ENCODE measurements at regions not wholly inside any gene's neighbourhood (a gene's known extent, or its start where the extent isn't known, plus 50 kb on each side); places are given as distances from the start of the nearest gene placed in this dataset.

DNA sequence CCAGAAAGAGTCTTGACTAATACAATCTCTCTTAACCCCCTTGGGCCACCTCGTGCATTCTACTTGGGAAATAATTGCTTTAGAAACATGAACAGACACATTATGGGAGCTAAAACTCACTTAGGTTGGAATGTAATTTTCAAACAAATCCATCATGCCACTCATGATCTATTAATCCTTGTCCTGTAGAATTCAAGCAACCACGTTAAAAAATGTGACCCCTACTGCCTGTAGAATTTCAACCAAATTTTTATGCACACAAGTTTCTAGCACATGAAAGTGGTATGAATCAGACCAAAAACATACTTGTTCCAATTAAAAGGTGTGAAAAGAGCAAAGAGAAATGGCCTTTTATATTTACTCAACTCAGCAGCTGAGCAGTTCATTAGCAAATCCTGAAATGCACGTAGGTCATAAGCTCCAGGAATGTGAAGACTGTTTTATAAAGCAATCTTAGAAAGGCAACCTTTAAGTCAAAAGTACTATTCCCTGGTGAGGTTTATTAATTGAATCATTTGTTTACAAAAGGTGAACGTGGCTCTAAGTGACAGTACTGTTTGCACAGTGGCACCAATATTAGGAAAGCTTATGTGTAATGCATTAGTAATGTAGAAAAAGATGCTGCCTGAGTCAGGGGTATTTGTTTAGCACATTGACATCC, 459.4 kb upstream of the UBE2E3 start:
- Histone ChIP-seq H2BK5ac (ENCODE audit: insufficient read length, low read length) (no peak overlapping the region), H3K14ac (ENCODE audit: insufficient read depth, low read length) (no peak overlapping the region), H3K9me3 (ENCODE audit: control insufficient read depth, low read depth, low read length) (no peaks in the 10 kb centered on the region), H3T11ph (ENCODE audit: low read length) (no peak overlapping the region), H3K56ac (ENCODE audit: insufficient read length, low read depth, low read length) (no peak overlapping the region), H3K27ac (ENCODE audit: insufficient read length, low read depth, low read length) (no peak overlapping the region), H3K27me3 (ENCODE audit: insufficient read depth, low read length) (no peaks in the 10 kb centered on the region), H2BK15ac (ENCODE audit: low read depth, low read length) (no peak overlapping the region), H2AK5ac (ENCODE audit: insufficient read length, low read length) (no peak overlapping the region), H2BK20ac (ENCODE audit: low read depth, low read length, poor library complexity, severe bottlenecking) (no peak overlapping the region), H4K20me1 (ENCODE audit: control insufficient read depth, insufficient read depth, insufficient read length) (no peaks in the 10 kb centered on the region), H4K5ac (ENCODE audit: insufficient read length, low read depth, low read length) (no peak overlapping the region), H4K91ac (ENCODE audit: insufficient read length, low read depth, low read length) (no peak overlapping the region), H4K8ac (replicated peaks; ENCODE audit: insufficient read length, low read depth, low read length) (no peak overlapping the region), H3K9ac (ENCODE audit: extremely low read depth, insufficient read length, low read length) (no peak overlapping the region), H2BK120ac (ENCODE audit: low read depth, low read length, poor library complexity, severe bottlenecking) (no peak overlapping the region), H3K23me2 (ENCODE audit: insufficient read length, low read depth, low read length, poor library complexity, severe bottlenecking) (no peaks in the 10 kb centered on the region), H3K23ac (ENCODE audit: insufficient read length, low read depth, low read length) (no peak overlapping the region), H3K18ac (ENCODE audit: insufficient read length, low read depth, low read length) (no peak overlapping the region), H3K79me1 (ENCODE audit: insufficient read depth, low read depth, low read length, poor library complexity, severe bottlenecking) (no peaks in the 10 kb centered on the region), H3K4me1 (ENCODE audit: insufficient read depth, low read length) (no peaks in the 10 kb centered on the region), H3K4ac (ENCODE audit: low read depth, low read length) (no peak overlapping the region), H2BK12ac (ENCODE audit: insufficient read length, low read depth, low read length) (no peak overlapping the region), H3K4me2 (ENCODE audit: insufficient read depth, insufficient read length, low read length) (no peak overlapping the region), H2AFZ (ENCODE audit: low read length) (no peak overlapping the region), H3K79me2 (ENCODE audit: insufficient read depth, low read length) (no peaks in the 10 kb centered on the region)
- TF ChIP-seq, protein P1, sequence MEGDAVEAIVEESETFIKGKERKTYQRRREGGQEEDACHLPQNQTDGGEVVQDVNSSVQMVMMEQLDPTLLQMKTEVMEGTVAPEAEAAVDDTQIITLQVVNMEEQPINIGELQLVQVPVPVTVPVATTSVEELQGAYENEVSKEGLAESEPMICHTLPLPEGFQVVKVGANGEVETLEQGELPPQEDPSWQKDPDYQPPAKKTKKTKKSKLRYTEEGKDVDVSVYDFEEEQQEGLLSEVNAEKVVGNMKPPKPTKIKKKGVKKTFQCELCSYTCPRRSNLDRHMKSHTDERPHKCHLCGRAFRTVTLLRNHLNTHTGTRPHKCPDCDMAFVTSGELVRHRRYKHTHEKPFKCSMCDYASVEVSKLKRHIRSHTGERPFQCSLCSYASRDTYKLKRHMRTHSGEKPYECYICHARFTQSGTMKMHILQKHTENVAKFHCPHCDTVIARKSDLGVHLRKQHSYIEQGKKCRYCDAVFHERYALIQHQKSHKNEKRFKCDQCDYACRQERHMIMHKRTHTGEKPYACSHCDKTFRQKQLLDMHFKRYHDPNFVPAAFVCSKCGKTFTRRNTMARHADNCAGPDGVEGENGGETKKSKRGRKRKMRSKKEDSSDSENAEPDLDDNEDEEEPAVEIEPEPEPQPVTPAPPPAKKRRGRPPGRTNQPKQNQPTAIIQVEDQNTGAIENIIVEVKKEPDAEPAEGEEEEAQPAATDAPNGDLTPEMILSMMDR (conservative IDR thresholded peaks at IDR 0.05), result no peak
- no peaks in the 10 kb centered on the region for H3K27me3 Mint-ChIP-seq (ENCODE audit: low read depth)
- no peak for DNase-seq
- H3K36me3 Mint-ChIP-seq (ENCODE audit: insufficient read depth in 1 of 3, low read depth in 3 of 3), result peaks cover 0 to 3% (median 0%) of the 10 kb centered on the region in 3 experiments; a peak in 1 of 7 replicates
- no peak overlapping the region for H3K27ac Mint-ChIP-seq
- no peak overlapping the region for H3K4me3 Mint-ChIP-seq
- H3K4me1 Mint-ChIP-seq, result peaks cover 22 to 25% of the 10 kb centered on the region in 2 experiments
- no CpG with 5 or more reads among the region's 4 CpGs for WGBS (ENCODE audit: extremely low coverage, insufficient read length, low lambda C conversion rate)
- no peaks in the 10 kb centered on the region; a peak in 1 of 5 replicates for H3K9me3 Mint-ChIP-seq

Measured in H9 (cell line).